ENCODE measurements at regions not wholly inside any gene's neighbourhood (a gene's known extent, or its start where the extent isn't known, plus 50 kb on each side); places are given as distances from the start of the nearest gene placed in this dataset.

GRCh38 chr7:32266932-32267475 lies 196.8 kb upstream of the PDE1C start:
- DNase-seq (ENCODE audit: low read depth in 2 of 2, low spot score in 1 of 2) = no peak

GRCh38 chr7:32264702-32265284 lies 194.6 kb upstream of the PDE1C start:
- DNase-seq (ENCODE audit: low read depth in 2 of 2, low spot score in 1 of 2) = no peak

GRCh38 chr7:32263611-32264010 lies 193.4 kb upstream of the PDE1C start:
- no peak for DNase-seq (ENCODE audit: low read depth in 2 of 2, low spot score in 1 of 2)

GRCh38 chr7:32262315-32262714 lies 192.1 kb upstream of the PDE1C start:
- no peak for DNase-seq (ENCODE audit: low read depth in 2 of 2, low spot score in 1 of 2)

GRCh38 chr7:32259931-32260596 lies 189.9 kb upstream of the PDE1C start:
- DNase-seq (ENCODE audit: low read depth in 2 of 2, low spot score in 1 of 2) = no peak

GRCh38 chr7:32258265-32258664 lies 188.1 kb upstream of the PDE1C start:
- no peak for DNase-seq (ENCODE audit: low read depth in 2 of 2, low spot score in 1 of 2)

GRCh38 chr7:32257621-32258020 lies 187.4 kb upstream of the PDE1C start:
- no peak for DNase-seq (ENCODE audit: low read depth in 2 of 2, low spot score in 1 of 2)

GRCh38 chr7:32256811-32257210 lies 186.6 kb upstream of the PDE1C start:
- no peak for DNase-seq (ENCODE audit: low read depth in 2 of 2, low spot score in 1 of 2)

- no peak for DNase-seq (ENCODE audit: low read depth in 2 of 2, low spot score in 1 of 2)
These were observed 186.2 kb upstream of the PDE1C start for GRCh38 chr7:32256376-32256775.

GRCh38 chr7:32255036-32255435 lies 184.8 kb upstream of the PDE1C start:
- DNase-seq (ENCODE audit: low read depth in 2 of 2, low spot score in 1 of 2) = no peak

GRCh38 chr7:32253299-32253698 lies 183.1 kb upstream of the PDE1C start:
- no peak for DNase-seq (ENCODE audit: low read depth in 2 of 2, low spot score in 1 of 2)

- no peak for DNase-seq (ENCODE audit: low read depth in 2 of 2, low spot score in 1 of 2)
These were observed 181.5 kb upstream of the PDE1C start for GRCh38 chr7:32251659-32252058.

- no peak for DNase-seq (ENCODE audit: low read depth in 2 of 2, low spot score in 1 of 2)
These were observed 180.5 kb upstream of the PDE1C start for GRCh38 chr7:32250471-32251260.

- DNase-seq (ENCODE audit: low read depth in 2 of 2, low spot score in 1 of 2) = no peak
These were observed 179.8 kb upstream of the PDE1C start for GRCh38 chr7:32250003-32250402.

- no peak for DNase-seq (ENCODE audit: low read depth in 2 of 2, low spot score in 1 of 2)
These were observed 178.3 kb upstream of the PDE1C start for GRCh38 chr7:32248522-32248921.

GRCh38 chr7:32244806-32245345 lies 174.7 kb upstream of the PDE1C start:
- no peak for DNase-seq (ENCODE audit: low read depth in 2 of 2, low spot score in 1 of 2)

- DNase-seq (ENCODE audit: low read depth in 2 of 2, low spot score in 1 of 2) = no peak
These were observed 173.6 kb upstream of the PDE1C start for GRCh38 chr7:32243687-32244290.

- DNase-seq (ENCODE audit: low read depth in 2 of 2, low spot score in 1 of 2) = no peak
These were observed 172.2 kb upstream of the PDE1C start for GRCh38 chr7:32242436-32242835.

- DNase-seq (ENCODE audit: low read depth in 2 of 2, low spot score in 1 of 2) = no peak
These were observed 171.4 kb upstream of the PDE1C start for GRCh38 chr7:32241636-32242035.

GRCh38 chr7:32239764-32240163 lies 169.6 kb upstream of the PDE1C start:
- no peak for DNase-seq (ENCODE audit: low read depth in 2 of 2, low spot score in 1 of 2)

- no peak for DNase-seq (ENCODE audit: low read depth in 2 of 2, low spot score in 1 of 2)
These were observed 158.4 kb upstream of the PDE1C start for GRCh38 chr7:32228601-32229000.

Measured in stimulated activated CD8-positive, alpha-beta memory T cell treated with anti-CD3 and anti-CD28 coated beads, Interleukin-4, amount 100 ng/mL, for 1 hour (primary cell).